Dermis blood vessel endothelial cell (primary cell): ENCODE measurements at regions not wholly inside any gene's neighbourhood (a gene's known extent, or its start where the extent isn't known, plus 50 kb on each side); places are given as distances from the start of the nearest gene placed in this dataset.

Source experiments
- DNase-seq: peaks from one replicate; pipeline ENCODE4 v3.0.0; 2010

DNA sequence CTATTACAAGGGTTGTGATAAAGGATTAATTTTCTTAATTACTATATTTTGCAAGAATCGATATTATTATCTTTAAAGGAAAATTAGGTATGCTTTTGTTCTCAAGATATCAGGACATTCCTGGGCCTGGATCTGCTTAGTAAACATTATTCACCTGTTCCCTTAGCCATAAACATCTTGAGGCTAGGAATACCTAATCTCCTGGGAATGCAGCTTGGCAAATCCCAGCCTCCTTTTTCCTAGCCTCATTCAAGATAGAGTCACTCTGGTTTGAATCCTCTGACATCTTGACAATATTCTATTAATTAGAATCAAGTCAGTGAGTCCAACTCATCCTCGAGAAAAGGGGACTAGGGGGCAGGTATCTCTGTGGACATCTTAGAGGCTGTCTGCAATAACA, 327.1 kb downstream of the STIM2 start:
- no peak for DNase-seq

DNA sequence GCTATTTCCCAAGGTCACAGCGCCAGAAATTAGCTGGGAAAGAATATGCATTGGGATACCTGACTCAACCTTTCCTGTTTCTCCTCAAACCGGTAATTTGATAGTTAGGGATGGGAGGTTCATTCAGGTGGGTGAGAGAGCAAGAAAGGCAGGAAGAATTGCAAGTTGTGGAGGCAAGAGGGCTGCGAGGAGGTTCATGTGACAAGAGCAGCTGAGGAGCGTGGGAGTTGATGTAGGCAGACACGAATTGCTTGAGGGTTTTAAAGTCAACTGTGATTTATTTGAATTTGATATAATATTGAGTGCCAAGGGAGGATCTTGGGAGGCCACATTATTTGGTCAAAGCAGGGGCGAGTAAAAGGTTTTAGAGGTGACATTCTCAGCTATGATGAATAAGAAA, 329.0 kb downstream of the STIM2 start:
- no peak for DNase-seq

DNA sequence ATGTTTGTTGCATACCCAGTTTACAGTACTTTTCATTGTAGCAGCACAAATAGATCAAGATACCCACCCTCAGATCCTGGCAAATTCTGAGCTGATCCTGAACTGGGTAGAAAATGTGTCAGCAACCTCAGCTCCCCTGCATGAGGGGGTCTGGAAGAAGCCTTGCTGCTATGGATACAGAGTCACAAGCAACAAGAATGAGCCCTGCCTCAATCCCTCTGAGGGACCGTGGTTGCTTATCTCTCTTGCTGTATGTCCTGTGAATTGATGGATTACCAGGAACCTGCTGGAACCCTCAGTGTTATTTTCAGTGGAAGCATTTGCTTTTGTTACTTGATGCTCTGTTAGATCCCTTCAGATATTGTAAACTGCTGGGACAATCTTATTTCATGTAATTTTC, 331.0 kb downstream of the STIM2 start:
- no peak for DNase-seq

DNA sequence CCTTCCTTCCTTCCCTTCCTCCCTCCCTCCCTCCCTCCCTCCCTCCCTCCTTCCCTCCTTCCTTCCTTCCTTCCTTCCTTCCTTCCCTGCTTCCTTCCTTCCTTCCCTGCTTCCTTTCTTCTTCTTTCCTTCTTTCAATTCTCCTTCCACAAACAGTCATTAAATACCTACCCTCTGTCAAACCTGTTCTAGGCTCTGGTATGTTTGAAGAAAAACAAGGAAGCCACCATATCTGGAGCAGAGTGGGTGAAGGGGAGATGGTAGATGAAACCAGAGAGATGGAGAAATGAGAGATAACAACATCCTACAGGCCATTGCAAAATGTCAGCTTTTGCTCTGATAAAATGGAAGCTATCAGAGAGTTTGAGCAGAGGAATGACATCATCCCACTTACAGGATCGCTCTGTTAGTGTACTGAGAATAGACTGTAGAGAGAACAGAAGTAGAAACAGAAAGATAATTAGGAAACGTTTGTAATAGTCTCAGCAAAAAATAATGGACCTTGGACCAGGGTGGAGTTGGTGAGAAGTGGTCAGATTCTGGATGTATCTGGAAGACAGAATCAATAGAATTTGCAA, 334.0 kb downstream of the STIM2 start:
- no peak for DNase-seq

DNA sequence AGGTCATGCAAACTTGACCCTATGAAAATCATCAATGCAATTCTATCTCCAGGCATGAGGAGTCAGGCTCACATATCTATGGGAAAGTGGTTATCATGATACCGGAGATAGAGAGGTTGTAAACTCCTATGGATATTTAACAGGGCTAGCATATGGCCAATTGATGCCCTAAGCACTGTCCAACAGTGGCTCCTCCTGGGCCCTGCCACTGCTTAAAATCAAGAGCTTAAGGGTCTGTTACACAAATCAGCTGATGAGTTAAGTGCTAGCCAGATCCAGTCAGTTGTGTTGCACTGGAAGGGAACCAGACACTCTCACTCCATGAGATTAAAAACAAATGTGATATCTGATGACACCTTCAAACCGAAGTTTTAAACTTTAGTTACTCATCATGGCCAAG, 337.6 kb downstream of the STIM2 start:
- DNase-seq, result no peak

DNA sequence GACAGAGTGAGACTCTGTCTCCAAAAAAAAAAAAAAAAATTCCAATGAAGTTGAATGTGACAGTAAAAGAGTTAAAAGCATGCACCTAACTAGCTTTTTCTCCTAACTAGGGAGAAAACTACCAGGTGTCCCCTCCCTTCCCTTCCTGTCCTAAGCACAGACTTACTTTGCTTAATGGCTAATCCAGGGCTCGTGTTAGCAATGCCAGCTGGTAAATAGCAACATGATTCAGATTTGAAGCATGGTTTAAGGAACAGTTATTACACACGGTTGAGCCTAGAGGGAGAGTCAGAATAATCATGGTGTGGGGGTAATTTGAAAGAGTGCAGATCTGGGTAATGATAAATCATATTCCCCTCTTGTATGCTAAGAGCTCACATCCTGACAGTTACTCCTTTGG, 338.3 kb downstream of the STIM2 start:
- DNase-seq, result no peak

DNA sequence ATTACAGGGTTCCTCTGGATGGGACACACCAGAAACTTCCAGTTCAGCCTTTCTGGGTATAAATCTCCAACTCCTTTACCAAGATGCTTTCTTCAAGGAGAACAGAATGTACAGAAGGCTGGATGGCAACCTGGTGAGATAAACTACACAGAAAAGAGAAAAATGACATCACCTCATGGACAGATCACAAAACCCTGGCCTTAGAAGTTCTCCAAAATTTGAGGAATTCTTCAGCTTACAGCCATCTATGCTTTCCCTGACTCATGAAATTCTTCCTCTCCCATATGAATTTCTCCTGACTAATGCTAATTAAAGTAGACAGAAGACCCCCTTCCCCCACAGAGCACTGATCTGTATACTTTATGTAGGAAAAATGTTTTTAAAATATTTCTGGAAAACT, 345.4 kb downstream of the STIM2 start:
- DNase-seq, result no peak

DNA sequence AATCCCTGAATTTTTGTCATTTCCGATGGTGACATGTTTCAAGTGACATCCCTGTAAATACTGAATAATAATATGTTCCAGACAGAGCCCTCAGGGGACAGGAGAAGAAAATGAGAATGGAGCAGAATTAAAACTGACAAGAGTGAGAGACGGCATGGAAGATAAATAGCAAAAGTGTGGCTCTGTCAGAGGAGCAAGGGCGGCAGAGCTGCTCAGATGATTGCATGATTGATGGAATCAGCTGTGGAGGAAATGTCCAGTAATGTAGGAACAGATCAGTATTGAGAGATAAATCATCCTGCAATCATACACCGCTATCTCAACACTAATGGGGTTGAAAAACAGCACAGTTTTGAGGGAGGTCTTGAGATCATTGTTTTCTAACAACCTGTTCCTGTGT, 350.3 kb downstream of the STIM2 start:
- no peak for DNase-seq

DNA sequence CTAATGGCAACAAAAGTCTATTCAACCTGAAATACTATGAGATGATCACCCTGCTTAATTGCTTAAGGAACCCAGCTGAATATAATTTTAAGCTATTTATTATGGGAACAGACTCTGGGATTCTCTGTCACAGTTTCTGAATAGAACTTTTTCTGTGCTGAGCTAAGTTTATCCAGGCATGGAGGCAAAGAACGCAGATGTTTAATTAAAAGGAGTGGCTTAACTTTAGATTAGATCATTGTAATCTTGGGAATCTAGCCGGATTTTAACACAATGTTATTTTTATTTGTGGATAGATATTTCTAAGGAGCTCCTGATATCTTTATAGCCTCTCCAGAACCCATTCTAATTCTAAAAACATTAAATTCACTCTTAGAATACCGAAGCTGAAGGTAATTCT, 353.4 kb downstream of the STIM2 start:
- no peak for DNase-seq

DNA sequence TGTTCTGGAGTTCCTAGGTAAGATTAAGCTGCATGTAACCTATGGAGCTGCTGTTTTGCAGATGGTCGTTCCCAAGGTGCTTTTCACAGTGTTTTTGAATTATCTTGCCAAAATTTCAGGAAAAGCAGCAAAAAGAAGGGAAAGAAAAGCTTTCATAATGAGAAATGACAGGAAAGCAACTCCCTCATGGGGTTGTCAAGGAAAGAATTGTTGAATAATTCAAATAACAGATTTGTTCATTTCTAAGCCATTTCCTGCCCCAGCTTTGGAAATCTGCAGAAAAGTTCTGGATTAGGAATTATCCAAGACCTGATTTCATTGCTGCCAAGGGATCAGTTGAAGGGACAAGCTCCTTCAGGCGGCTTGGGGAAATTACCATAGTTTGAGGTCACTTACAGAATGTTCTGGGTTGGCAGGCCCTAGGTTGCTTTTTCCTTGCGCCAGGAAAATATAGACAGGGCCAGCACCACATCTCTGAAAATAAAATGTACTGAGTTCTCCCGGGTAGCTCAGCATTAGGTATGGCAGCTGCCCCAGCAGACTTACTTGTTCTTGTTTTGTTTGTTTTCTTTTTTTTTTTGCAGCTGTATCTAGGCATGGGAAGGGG, 354.7 kb downstream of the STIM2 start:
- no peak for DNase-seq

DNA sequence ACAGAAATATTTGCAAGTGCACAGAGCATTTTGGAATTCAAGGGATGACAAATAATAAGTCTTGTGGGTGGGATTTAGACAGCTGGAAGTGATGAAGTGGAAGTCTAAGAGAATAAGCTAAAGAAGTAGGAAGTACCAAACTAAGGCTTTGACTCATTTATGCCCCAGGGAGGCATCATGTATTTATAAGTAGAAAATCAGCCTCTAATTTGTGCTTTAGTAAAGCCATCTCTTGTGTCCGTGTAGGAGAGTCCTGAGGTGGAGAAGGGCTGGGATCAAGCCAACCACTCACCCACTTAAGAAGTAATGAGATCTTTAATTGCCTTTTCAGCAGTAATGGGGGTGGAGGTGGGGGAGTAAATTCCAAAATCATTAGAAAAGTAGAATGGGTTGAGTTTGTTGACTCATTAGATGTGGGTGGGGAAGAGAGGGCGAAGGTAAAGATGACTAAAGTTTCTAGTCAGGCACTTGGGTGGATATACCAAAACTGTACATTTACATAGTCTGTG, 356.7 kb downstream of the STIM2 start:
- DNase-seq, result no peak

DNA sequence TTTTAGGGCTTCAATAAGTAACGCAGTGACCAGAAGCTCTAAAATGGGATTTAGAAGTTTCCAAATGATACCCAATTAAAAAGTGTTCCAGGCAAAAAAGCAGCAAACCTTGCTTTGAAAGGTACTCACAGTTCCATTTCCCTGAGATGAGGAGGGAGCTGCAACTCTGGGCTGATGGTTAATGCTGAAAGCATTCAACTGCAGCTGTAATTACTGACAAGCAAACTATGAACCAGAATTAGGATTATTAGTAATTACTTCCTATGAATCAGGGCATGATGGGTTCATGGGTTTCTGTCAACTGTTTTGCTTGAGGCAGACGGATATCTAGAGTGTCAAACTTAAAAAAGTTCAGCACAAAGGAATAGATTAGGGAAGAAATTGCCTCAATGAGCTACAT, 357.4 kb downstream of the STIM2 start:
- no peak for DNase-seq

DNA sequence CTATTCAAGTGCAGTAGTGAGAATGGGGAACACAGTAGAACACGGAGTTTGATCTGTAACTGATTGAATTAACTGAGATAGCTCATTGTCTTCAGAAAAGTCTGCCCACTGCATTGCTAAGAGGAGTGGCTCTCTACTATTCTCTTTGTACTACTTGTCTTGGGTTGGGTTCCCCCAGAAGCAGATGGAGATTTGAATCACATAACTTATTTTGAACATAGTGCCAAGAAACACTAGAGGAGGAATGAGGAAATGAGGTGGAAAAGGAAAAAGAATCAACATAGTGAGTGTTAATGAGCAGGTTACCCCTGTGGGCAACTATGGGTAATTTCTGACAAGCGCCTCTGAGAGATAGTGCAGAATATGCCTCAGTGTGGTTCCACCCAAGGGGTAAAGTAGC, 362.7 kb downstream of the STIM2 start:
- no peak for DNase-seq

DNA sequence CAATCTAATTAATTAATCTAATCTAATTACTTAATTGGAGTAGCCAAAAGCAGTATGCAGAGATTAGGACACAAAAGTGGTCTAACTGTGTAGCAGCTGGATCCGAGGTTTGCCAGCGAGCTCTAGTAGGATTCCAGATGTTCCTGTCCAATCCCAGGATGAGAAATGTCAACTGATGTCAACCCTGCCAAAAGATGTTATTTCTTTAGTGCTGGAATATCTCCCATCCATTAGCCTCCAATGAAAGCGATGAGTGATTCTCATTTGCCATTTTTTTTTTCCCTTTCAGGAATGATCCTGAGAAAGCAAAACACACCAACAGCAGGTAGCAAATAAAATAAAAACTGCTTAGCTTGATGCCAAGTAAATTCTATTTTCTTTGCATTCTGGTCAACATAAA, 372.9 kb downstream of the STIM2 start:
- DNase-seq, result no peak

DNA sequence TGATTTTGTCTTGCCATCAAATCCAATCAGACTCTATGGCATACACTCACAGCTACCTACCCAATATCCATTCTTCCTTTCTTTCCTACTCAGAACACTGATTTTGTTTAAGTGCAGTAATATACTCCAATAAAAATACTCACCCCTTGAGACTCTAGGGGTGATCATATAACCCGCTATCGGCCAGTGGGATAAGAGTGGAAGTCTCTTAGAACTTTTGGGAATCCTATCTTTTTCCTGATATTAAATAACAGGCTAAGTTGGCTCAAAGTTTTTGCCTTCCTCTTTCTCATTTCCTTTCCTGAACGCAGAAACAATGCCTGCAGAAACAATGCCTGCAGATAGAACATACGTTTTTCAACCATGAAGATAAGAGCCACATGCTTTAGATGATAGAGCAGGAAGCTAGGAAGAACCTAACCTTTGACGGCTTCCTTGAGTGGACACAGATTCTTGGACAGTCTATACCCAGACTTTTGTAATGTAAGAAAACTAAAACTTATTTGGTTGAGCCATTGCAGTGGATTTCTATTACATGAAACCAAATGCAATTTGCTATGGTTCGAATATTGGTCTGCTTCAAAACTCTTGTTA, 373.8 kb downstream of the STIM2 start:
- DNase-seq, result no peak

DNA sequence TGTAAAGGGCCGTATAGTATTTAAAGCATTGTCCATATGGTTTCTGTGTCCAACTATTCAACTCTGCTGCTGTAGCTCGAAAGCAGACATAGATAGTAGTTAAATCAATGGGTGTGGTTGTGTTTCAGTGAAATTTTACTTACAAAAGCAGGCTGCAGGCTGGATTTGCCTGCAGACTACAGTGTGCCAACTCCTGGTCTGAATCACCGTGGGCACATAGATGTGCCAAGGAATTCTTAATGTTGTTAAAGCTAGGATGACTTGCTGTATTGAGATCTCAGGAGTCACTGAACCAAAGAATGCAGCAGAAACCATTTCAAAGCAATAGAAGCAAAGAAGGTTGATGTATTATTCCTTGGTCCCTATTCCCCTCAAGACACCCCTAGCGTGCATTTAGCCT, 379.0 kb downstream of the STIM2 start:
- no peak for DNase-seq

DNA sequence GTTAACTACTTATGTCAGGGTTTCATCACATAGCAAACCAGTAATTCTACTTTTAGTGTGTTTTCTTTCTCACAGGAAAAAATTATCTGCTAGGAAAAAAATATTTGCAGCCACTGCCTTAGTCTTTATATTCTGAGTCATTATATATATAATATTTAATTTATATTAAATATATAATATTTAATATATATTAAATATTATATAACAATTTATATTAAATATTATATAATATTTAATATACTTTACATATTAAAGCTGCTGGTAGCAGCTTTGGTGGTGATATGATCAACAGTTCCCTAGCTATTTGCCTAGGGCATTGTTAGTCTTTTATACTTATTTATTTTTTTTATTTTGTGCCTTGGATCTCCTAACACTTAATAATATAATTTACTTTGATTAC, 381.6 kb downstream of the STIM2 start:
- no peak for DNase-seq

DNA sequence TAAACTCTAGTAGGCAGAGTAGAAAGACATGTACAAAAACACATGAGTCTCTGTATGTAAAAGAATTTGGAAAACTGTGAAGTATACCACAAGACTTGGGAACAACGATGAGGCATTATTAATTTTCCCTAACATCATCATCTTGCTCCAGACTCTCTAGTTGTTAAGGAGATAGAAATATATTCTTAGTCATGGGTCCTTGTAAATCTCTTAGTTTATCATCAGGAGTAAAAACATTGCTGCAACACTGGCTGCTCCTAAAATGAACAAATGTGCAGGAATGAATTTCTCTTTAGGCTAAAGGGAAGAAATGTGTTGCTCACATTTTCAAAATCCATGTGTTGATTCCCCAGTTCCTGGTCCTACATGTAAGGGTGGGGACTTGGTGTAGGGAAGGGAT, 384.6 kb downstream of the STIM2 start:
- no peak for DNase-seq

DNA sequence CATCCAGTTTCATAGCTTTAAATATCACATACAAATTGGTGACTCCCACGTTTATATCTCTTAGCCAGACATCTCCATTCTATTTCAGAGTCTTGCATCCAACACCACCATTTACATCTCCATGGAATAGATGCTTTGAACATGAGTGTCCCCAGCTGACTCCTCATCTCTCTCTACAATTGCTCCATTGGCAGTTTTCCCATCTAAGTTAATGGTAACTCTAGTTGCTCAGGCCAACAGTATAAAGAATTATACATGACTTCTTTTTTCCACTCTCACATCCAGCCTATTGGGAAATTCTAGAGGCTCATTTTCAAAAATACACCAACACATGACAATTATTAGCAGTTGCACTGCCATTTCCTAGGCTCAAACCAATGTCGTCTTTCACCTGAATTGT, 388.2 kb downstream of the STIM2 start:
- no peak for DNase-seq

DNA sequence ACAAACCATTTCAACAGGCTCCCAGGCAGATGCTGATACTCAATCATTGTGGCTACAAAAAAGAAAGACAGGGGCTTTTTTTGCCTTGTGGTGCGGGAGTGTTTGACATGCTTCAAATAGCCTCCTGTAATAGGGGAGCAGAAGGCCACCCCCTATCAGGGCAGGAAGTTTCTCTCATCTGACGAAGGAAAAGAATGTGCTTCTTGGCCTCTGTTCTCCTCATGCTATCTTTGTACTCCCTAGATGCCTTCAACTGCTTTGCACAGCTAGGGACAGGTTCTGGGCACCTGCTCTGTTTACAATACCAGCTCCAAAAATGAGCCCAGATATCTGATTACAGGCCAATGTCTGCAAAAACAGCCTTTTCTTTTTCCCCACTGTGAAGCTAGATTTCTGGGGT, 391.1 kb downstream of the STIM2 start:
- no peak for DNase-seq

DNA sequence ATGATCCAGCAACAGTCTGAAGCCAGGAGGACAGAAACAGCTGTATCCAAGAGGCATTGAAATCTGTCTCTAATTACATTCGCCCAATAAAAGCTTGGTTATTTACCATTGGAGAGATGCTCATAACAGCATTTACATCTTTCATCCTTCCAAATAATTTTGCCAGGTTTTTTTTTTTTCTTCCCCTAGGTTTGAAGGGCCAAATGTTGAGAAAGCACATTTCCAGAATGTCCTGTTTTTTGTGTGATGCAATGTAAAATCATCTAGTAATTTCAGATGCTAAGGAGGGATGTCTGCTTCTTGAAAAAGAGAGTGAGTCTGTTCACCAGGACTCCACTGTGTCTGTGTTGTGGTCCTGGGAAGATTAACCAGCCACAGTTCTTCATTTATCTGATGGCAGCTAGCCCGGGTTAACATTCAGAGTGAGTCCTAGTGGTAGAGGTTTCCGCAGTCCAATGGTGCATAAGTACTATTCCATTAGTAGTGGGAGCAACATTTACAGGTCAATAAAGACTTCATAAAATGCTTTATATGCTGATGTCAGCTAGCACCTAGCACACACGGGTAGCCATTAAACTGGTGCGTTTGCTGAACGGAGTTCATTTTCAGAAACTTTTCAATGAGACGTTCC, 406.8 kb downstream of the STIM2 start:
- no peak for DNase-seq

DNA sequence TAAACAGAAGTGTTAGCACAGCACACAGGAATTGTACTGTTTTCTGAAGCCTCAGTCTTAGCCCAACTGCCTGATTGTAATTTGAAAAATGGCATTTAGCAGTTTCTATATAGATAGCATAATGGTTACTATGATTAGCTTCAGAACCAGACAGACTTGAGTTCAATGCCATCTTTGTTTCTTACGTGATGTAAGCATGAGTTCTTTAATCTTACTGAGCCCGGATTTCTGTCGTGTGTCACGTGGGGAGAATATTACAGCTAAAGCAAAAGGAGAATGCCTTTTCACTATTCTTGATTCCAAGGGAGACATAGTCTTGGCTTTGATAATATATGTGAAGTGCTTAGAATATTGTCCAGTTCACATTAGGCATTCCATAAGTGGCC, 407.3 kb downstream of the STIM2 start:
- no peak for DNase-seq

DNA sequence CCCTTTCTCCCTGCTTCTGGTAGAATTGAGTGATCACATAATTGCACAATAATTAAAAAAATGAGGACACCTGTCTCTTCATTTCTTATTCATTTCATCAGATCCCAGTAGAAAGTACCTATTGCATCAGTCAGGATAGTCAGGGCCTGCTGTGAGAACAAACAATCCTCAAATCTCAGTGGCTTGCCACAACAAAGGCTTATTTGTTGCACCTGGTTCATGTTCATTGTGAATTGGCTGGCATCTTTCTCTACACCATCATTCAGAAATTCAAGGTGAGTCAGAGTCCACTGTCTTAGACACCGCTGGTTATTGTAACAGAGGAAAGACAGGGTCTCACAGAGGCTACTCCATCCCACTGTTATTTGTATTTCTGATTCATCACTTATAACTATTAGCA, 409.8 kb downstream of the STIM2 start:
- DNase-seq, result no peak

DNA sequence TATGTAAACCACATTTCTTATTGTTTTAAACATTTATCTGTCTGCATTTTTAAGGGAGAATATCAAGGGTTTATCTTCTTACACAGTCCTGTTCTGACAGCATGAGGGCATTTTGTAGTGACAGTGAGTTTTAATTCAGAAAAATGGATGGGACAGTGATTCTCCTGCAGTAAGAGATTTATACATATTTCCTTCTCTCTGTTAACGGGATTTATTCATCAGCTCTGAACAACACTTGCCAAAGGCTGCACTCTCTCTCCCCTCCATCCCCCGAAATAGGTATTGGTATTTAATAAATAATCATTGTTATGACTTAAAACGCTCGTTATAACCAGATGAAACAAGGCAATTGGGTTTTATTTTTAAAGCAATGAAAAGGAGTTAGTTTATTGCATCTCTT, 410.9 kb downstream of the STIM2 start:
- DNase-seq, result no peak
